ENCODE measurements at regions not wholly inside any gene's neighbourhood (a gene's known extent, or its start where the extent isn't known, plus 50 kb on each side); places are given as distances from the start of the nearest gene placed in this dataset.

GRCh38 chr7:153286763-153287162, 527.2 kb downstream of the ACTR3B start:
- intact Hi-C loops (cut with micrococcal nuclease): no loop called here
- no peaks in the 10 kb centered on the region for H3K4me1 ChIP-seq
- no peak for DNase-seq
- no peak overlapping the region for H3K27ac ChIP-seq (replicated peaks)
- TF ChIP-seq CTCF (IDR thresholded peaks at IDR 0.05; ENCODE audit: borderline replicate concordance): no peak
- no peaks in the 10 kb centered on the region for H3K36me3 ChIP-seq
- no peak overlapping the region for H3K4me3 ChIP-seq
- no peaks in the 10 kb centered on the region for H3K9me3 ChIP-seq (replicated peaks)
- peaks cover 7% of the 10 kb centered on the region for H3K27me3 ChIP-seq (ENCODE audit: low read depth)

- H3K27me3 ChIP-seq (ENCODE audit: low read depth): peaks cover 9% of the 10 kb centered on the region
- H3K27ac ChIP-seq (replicated peaks): no peak overlapping the region
- intact Hi-C loops (cut with micrococcal nuclease): no loop called here
- H3K4me1 ChIP-seq: no peaks in the 10 kb centered on the region
- no peaks in the 10 kb centered on the region for H3K36me3 ChIP-seq
- DNase-seq: no peak
- no peaks in the 10 kb centered on the region for H3K9me3 ChIP-seq (replicated peaks)
- H3K4me3 ChIP-seq: no peak overlapping the region
- no peak for TF ChIP-seq CTCF (IDR thresholded peaks at IDR 0.05; ENCODE audit: borderline replicate concordance)
Measured at GRCh38 chr7:153290066-153290465, 530.5 kb downstream of the ACTR3B start.

GRCh38 chr7:153297141-153297540, 537.6 kb downstream of the ACTR3B start:
- intact Hi-C loops (cut with micrococcal nuclease): no loop called here
- Histone ChIP-seq H3K36me3 (no peaks in the 10 kb centered on the region), H3K27ac (replicated peaks) (no peak overlapping the region), H3K4me3 (no peak overlapping the region), H3K9me3 (replicated peaks) (no peaks in the 10 kb centered on the region), H3K4me1 (no peaks in the 10 kb centered on the region), H3K27me3 (ENCODE audit: low read depth) (no peaks in the 10 kb centered on the region)
- no peak for DNase-seq
- TF ChIP-seq CTCF (IDR thresholded peaks at IDR 0.05; ENCODE audit: borderline replicate concordance): no peak

GRCh38 chr7:153301936-153302335, 542.4 kb downstream of the ACTR3B start:
- Histone ChIP-seq H3K4me3 (no peak overlapping the region), H3K27ac (replicated peaks) (no peak overlapping the region), H3K27me3 (ENCODE audit: low read depth) (no peaks in the 10 kb centered on the region), H3K4me1 (no peaks in the 10 kb centered on the region), H3K9me3 (replicated peaks) (peaks cover 20% of the 10 kb centered on the region), H3K36me3 (no peaks in the 10 kb centered on the region)
- TF ChIP-seq CTCF (IDR thresholded peaks at IDR 0.05; ENCODE audit: borderline replicate concordance): no peak
- intact Hi-C loops (cut with micrococcal nuclease): no loop called here
- no peak for DNase-seq

GRCh38 chr7:153320005-153320404, 560.5 kb downstream of the ACTR3B start:
- no peaks in the 10 kb centered on the region for H3K27me3 ChIP-seq (ENCODE audit: low read depth)
- H3K4me1 ChIP-seq: no peaks in the 10 kb centered on the region
- no peak overlapping the region for H3K27ac ChIP-seq (replicated peaks)
- intact Hi-C loops (cut with micrococcal nuclease): no loop called here
- no peaks in the 10 kb centered on the region for H3K36me3 ChIP-seq
- H3K9me3 ChIP-seq (replicated peaks): no peaks in the 10 kb centered on the region
- H3K4me3 ChIP-seq: no peak overlapping the region
- TF ChIP-seq CTCF (IDR thresholded peaks at IDR 0.05; ENCODE audit: borderline replicate concordance): no peak
- no peak for DNase-seq

- Histone ChIP-seq H3K36me3 (no peaks in the 10 kb centered on the region), H3K27me3 (ENCODE audit: low read depth) (no peaks in the 10 kb centered on the region), H3K9me3 (replicated peaks) (no peaks in the 10 kb centered on the region), H3K4me3 (no peak overlapping the region), H3K4me1 (no peaks in the 10 kb centered on the region), H3K27ac (replicated peaks) (no peak overlapping the region)
- intact Hi-C loops (cut with micrococcal nuclease): no loop called here
- DNase-seq: no peak
- TF ChIP-seq CTCF (IDR thresholded peaks at IDR 0.05; ENCODE audit: borderline replicate concordance): no peak
Measured at GRCh38 chr7:153320681-153321080, 561.1 kb downstream of the ACTR3B start.
